ENCODE measurements at regions not wholly inside any gene's neighbourhood (a gene's known extent, or its start where the extent isn't known, plus 50 kb on each side); places are given as distances from the start of the nearest gene placed in this dataset.

DNA sequence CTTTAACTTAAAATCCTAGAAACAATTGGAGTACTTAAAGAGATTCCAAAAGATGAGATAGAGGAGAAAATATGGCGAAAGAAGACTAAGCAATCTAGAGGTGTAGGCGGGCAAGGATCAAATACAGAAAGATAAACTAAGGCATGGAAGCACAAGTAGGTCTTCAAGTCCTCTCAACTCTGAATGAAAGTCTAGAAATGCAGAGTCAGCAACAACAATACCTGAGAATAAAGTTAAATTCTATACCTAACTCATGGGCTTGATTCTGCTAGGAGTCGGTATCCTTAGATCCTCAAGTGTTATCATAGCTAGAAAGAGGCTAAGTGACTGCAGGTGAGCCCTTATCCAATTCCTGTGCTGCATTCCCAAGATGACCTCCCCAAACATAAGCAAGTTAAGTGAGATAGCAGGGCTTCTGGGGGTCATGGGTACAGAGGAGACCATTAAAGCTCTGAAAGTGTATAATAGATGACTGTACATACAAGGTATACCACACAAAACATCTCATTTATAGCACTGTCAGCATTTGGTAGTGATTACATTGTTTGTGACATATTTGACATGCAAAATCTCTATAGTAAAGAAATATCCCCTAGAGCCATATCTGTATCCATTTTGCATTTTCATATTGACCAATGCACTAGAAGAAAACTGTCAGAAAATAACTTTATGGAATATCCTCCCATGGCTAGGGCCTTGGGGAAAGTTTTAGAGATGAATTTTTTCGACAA is 82.5 kb upstream of the ARID2 start:
- ATAC-seq (no peak), DNase-seq (no peak)
- H3K27ac Mint-ChIP-seq: no peak overlapping the region
- no peaks in the 10 kb centered on the region for H3K36me3 Mint-ChIP-seq (ENCODE audit: low read depth)
- no peak overlapping the region for H3K4me3 Mint-ChIP-seq
- H3K27me3 Mint-ChIP-seq: peaks cover 4% of the 10 kb centered on the region
- H3K9me3 Mint-ChIP-seq: no peaks in the 10 kb centered on the region
- peaks cover 8% of the 10 kb centered on the region for H3K4me1 Mint-ChIP-seq

DNA sequence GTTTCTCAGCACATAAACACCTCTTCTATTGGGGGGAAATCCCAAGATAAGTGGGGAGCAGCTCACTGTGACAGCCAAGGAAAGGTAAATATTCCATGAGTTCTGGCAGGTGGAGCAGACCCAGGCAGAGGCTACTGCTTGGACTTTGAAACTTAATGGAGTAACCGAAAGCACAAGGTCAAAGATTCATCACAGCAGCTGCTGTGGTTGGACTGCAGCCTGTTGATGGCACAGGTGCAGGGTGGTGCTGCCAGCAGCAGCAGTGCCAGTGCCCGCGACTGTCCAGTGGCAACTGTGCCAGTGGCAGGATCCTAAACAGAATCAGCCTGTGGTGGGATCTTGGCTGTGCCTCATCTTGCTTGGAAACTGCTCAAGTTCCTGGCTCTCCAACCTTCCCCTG is 81.4 kb upstream of the ARID2 start:
- Mint-ChIP-seq H3K27ac (no peak overlapping the region), H3K4me1 (peaks cover 8% of the 10 kb centered on the region), H3K27me3 (peaks cover 4% of the 10 kb centered on the region), H3K9me3 (no peaks in the 10 kb centered on the region), H3K36me3 (ENCODE audit: low read depth) (no peaks in the 10 kb centered on the region), H3K4me3 (no peak overlapping the region)
- DNase-seq (no peak), ATAC-seq (no peak)

DNA sequence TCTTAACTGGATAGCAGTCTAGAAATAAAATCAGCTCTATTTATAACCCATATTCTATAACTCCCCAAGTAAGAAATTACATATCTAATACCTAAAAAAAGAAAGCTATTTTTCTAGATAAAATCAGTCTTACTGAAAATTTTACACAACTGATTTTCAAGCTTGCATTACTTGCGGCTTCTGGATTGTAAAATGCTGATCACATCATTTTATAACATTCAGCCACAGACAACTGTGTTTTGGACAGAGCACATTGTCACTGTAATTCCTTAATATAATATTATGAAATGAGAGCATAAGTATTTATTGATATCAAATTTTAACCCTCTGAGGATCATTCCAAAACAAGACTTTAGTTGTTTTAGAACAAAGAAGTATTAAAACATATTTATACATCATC is 78.5 kb upstream of the ARID2 start:
- ATAC-seq: no peak
- peaks cover 2% of the 10 kb centered on the region for H3K4me1 Mint-ChIP-seq
- H3K36me3 Mint-ChIP-seq (ENCODE audit: low read depth): no peaks in the 10 kb centered on the region
- DNase-seq: no peak
- H3K9me3 Mint-ChIP-seq: no peaks in the 10 kb centered on the region
- peaks cover 4% of the 10 kb centered on the region for H3K27me3 Mint-ChIP-seq
- H3K4me3 Mint-ChIP-seq: no peak overlapping the region
- no peak overlapping the region for H3K27ac Mint-ChIP-seq

DNA sequence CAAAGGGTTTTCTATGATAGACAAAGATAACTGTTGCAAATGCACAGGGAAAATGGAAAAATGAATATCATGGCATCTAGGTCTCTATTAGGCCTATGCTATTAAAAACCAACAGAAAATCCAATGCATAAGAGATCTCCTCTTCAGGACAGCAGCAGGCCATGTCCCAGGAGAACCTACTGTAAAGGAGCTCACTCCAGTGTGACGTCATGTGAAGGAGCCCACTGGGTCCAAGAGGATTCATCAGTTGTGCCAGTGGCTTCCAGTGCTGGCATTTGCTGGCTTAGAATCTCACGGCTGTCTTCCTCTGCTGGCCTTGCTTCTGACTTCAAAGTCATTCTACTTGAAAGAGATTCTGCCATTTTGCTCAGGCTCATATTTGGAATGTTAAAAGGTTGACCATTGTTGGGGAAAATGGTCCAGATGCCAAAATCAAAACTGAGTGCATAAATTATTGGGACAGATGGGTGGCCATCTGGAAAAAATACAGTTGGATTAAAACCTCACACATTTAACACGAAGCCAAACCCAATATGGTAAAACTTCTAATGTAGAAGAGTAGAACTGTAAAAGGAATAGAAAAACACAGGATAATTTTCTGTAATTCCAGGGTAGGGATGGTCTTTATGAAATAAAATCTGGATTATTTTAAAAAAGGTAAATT is 75.4 kb upstream of the ARID2 start:
- DNase-seq: no peak
- no peak for ATAC-seq
- H3K4me3 Mint-ChIP-seq: no peak overlapping the region
- peaks cover 2% of the 10 kb centered on the region for H3K4me1 Mint-ChIP-seq
- peaks cover 7% of the 10 kb centered on the region for H3K27me3 Mint-ChIP-seq
- H3K9me3 Mint-ChIP-seq: no peaks in the 10 kb centered on the region
- no peaks in the 10 kb centered on the region for H3K36me3 Mint-ChIP-seq (ENCODE audit: low read depth)
- no peak overlapping the region for H3K27ac Mint-ChIP-seq

DNA sequence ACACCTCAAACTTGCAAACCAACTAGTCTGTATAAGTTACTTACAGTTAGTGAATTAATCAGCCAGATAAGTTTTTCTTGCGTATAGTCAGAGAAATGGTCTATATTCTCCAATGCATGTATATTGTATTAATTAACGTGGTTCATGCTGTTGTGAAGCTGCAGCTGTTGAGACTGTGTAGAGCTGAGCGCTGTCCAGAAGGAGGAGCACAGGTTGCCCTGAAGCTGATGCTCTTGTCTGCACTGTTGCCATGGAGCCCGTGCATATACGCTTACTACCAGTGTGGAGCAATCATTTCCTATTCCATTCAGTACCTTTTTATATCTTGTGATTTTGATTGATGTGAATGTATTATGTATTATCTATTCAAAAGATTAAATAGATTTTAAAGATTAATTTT is 74.3 kb upstream of the ARID2 start:
- no peaks in the 10 kb centered on the region for H3K9me3 Mint-ChIP-seq

DNA sequence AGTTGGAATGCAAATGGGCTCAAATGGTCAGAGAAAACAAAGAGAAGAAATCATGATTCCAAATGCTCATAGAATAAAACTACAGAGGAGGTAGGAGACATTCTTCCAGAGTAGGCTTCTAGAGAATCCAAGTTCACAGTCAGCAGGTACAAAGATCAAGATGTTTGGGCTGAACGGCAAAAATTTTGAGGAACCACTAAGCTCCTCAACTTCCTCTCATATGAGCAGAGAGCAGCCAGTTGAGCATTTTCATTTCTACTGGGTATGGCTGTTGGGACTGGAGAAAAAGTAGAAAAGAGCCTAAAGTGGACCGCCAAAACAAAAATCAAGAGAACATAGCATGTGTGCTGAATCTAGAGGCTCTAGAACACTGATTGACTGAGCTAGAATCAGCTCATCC is 73.8 kb upstream of the ARID2 start:
- Mint-ChIP-seq H3K27me3 (peaks cover 2% of the 10 kb centered on the region), H3K36me3 (ENCODE audit: low read depth) (no peaks in the 10 kb centered on the region), H3K4me1 (peaks cover 2% of the 10 kb centered on the region), H3K27ac (no peak overlapping the region), H3K9me3 (no peaks in the 10 kb centered on the region), H3K4me3 (no peak overlapping the region)
- no peak for DNase-seq
- ATAC-seq: no peak

More for the DNA sequence above, 74.3 kb upstream of the ARID2 start:
- ATAC-seq: peak; percentile 97
- H3K36me3 Mint-ChIP-seq (ENCODE audit: low read depth): no peaks in the 10 kb centered on the region
- H3K27ac Mint-ChIP-seq: no peak overlapping the region
- no peak overlapping the region for H3K4me3 Mint-ChIP-seq
- peaks cover 2% of the 10 kb centered on the region for H3K4me1 Mint-ChIP-seq
- peak; percentile 20 for DNase-seq
- peaks cover 2% of the 10 kb centered on the region for H3K27me3 Mint-ChIP-seq

DNA sequence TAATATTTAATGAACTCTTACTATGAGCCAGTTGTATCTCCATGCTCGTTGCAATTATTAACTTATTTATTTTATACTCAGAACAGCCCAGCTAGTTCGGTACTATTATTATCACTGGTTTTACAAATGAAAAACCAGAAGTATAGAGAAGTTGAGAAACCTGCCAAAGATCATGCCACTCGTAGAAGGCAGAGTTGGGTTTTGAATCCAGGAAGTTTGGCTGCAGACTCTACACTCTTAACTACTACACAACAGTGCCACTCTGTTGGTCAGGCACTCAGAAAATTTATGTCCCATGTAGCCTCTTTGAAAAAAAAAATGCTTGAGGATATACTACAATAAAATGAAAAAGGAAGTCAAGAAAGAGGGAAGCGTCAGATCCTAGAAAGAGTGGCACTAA is 71.5 kb upstream of the ARID2 start:
- peaks cover 2% of the 10 kb centered on the region for H3K27me3 Mint-ChIP-seq
- H3K4me1 Mint-ChIP-seq: peaks cover 2% of the 10 kb centered on the region
- DNase-seq: no peak
- no peak overlapping the region for H3K27ac Mint-ChIP-seq
- no peak overlapping the region for H3K4me3 Mint-ChIP-seq
- ATAC-seq: no peak
- no peaks in the 10 kb centered on the region for H3K9me3 Mint-ChIP-seq
- no peaks in the 10 kb centered on the region for H3K36me3 Mint-ChIP-seq (ENCODE audit: low read depth)

DNA sequence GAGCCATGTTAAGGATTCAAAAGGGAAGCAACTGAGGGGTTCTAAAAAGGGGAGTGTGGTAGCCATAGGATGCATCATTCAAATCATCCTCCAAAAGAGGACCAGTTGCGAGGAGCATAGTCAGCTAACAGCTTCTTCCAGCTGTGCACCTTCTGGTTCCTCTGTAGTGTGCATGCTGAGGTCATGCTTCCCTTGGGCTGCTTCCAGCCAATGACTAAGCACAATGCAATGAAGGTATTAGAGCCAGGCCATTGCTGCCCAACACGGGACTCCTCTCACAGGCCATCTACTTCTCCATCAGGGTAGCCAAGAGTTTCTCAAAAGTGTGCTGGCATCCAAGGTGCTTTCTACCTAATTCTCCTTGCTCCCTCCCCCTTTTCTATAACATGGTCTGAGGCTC is 69.2 kb upstream of the ARID2 start:
- H3K27me3 Mint-ChIP-seq: peaks cover 2% of the 10 kb centered on the region
- H3K36me3 Mint-ChIP-seq (ENCODE audit: low read depth): no peaks in the 10 kb centered on the region
- peaks cover 13% of the 10 kb centered on the region for H3K4me1 Mint-ChIP-seq
- DNase-seq: no peak
- no peak overlapping the region for H3K4me3 Mint-ChIP-seq
- H3K27ac Mint-ChIP-seq: no peak overlapping the region
- no peak for ATAC-seq
- no peaks in the 10 kb centered on the region for H3K9me3 Mint-ChIP-seq

DNA sequence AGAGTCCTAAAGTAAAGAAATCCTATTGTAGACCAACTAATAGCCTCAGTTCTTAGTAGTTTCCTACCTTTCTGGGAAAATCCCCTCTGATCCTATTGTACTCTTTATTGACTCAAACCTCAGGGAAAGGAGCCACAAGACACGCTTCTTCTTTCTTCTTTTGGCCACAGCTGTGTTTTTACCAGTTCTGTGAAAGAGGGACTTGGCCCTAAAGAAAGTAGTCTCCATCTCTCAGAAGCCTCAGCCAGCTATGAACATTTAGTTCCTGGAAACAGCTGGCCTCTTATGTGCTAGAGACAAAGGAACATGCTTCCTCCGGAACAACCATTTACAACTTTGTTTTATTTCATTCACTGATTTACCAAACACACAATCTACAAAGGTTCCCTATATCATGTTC is 66.1 kb upstream of the ARID2 start:
- H3K27ac Mint-ChIP-seq: no peak overlapping the region
- H3K27me3 Mint-ChIP-seq: no peaks in the 10 kb centered on the region
- no peaks in the 10 kb centered on the region for H3K36me3 Mint-ChIP-seq (ENCODE audit: low read depth)
- H3K9me3 Mint-ChIP-seq: no peaks in the 10 kb centered on the region
- H3K4me3 Mint-ChIP-seq: no peak overlapping the region
- DNase-seq: no peak
- no peak for ATAC-seq
- peaks cover 34% of the 10 kb centered on the region for H3K4me1 Mint-ChIP-seq

DNA sequence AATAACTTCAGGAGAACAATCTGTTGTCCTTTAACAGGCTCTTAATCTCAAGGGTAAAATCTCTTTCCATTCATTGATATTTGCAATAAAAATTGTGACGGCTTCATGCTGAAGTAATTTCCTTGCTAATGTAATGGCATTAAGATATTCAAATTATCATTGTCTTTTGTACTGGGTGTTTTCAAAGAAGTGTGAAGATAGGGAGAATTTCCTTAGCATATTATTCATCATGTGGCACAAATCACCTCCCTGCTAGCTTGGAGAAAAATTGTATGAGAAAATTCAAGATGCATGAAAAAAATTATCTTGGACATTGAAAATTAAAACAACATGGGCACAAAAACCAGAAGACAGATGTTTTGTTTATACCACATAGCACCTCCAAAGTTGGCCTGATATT is 63.6 kb upstream of the ARID2 start:
- H3K27me3 Mint-ChIP-seq: no peaks in the 10 kb centered on the region
- peak overlapping the region; percentile 29 for H3K27ac Mint-ChIP-seq
- ATAC-seq: no peak
- no peak for DNase-seq
- H3K4me3 Mint-ChIP-seq: peak overlapping the region; percentile 28
- peaks cover 56% of the 10 kb centered on the region for H3K4me1 Mint-ChIP-seq
- no peaks in the 10 kb centered on the region for H3K9me3 Mint-ChIP-seq
- H3K36me3 Mint-ChIP-seq (ENCODE audit: low read depth): no peaks in the 10 kb centered on the region

DNA sequence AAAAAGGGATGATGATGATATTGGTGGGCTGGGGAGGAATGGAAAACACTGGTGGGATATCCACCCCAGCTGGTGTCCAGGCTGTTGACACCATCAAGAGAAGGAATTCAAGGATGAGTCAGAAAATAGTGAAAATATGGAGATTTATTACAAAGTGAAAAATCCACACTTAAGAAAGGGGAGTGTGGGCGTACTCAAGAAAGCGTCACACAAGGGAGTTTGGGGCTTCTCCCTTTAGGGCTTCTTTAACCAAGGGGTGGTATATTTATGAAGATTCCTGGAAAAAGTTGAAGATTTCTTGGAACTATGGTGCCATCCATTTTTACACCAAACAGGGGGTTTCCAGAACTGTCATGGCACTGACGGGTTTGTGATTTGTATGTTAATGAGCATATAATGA is 63.1 kb upstream of the ARID2 start:
- ATAC-seq (no peak), DNase-seq (no peak)
- Mint-ChIP-seq H3K36me3 (ENCODE audit: low read depth) (no peaks in the 10 kb centered on the region), H3K27ac (peak overlapping the region; percentile 29), H3K9me3 (no peaks in the 10 kb centered on the region), H3K4me3 (peak overlapping the region; percentile 28), H3K4me1 (peaks cover 60% of the 10 kb centered on the region), H3K27me3 (no peaks in the 10 kb centered on the region)

DNA sequence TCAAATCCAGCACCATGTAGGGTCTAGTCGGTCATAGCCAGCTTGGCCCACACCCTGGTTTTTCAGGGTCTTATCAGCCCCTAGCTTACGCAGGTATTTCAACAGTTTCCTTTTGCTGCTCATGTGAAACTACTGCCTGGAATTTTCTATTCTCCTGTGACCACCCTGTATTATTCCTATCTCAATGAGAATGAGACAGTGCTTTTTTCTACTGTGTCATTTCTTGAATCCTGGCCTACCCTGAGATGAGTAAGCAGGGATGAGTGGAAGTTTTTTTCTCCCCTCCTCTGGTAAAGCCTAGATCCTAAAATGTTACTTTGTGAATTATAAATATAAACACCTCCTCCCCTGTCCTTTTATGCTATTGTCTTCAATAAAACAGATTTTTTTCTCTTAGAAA is 62.7 kb upstream of the ARID2 start:
- H3K4me3 Mint-ChIP-seq: no peak overlapping the region
- H3K9me3 Mint-ChIP-seq: no peaks in the 10 kb centered on the region
- peaks cover 60% of the 10 kb centered on the region for H3K4me1 Mint-ChIP-seq
- no peak for DNase-seq
- no peak for ATAC-seq
- peak overlapping the region; percentile 20 for H3K27ac Mint-ChIP-seq
- no peaks in the 10 kb centered on the region for H3K27me3 Mint-ChIP-seq
- no peaks in the 10 kb centered on the region for H3K36me3 Mint-ChIP-seq (ENCODE audit: low read depth)

DNA sequence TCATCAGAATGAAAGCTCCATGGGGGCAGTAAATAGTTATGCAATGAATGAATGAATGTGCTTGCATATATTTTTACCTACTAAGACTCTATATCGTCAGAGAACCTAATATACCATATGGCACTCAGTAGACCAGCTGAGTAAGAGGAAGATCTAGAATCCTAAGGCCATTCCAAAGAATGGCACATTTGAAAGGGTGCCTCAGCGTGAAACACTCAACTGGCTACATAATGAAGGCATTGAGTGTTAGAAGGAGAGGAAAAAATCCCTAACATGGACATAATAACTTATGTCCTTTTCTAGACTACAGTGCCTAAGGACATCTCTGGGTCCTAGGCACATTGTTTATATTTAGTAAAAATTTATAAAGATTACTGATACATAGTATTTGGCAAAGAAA is 61.7 kb upstream of the ARID2 start:
- Mint-ChIP-seq H3K4me3 (no peak overlapping the region), H3K27me3 (no peaks in the 10 kb centered on the region), H3K27ac (no peak overlapping the region), H3K36me3 (ENCODE audit: low read depth) (no peaks in the 10 kb centered on the region), H3K9me3 (no peaks in the 10 kb centered on the region), H3K4me1 (peaks cover 60% of the 10 kb centered on the region)
- ATAC-seq: no peak
- DNase-seq: no peak

DNA sequence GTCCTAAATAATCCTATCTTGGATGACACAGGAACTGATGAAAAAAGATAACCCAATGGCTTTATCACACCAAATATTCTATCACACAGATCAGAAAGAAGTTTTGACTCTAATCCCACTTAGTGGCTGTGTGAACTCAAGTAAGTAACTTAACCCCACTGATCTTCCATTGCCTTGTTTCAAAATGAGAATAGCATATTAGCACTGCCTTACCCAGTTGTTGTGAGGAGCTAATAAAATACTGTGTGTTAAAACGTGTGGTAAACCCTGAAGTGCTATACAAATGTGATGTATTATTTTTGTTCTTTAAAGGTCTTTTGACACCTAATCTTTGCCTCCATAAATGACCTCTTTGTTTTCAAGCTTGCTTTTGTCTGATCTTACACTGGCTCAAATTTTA is 60.9 kb upstream of the ARID2 start:
- DNase-seq: no peak
- ATAC-seq: peak; percentile 17
- H3K4me1 Mint-ChIP-seq: peaks cover 53% of the 10 kb centered on the region
- no peaks in the 10 kb centered on the region for H3K9me3 Mint-ChIP-seq
- peak overlapping the region; percentile 3 for H3K4me3 Mint-ChIP-seq
- peak overlapping the region; percentile 71 for H3K27ac Mint-ChIP-seq
- no peaks in the 10 kb centered on the region for H3K36me3 Mint-ChIP-seq (ENCODE audit: low read depth)
- H3K27me3 Mint-ChIP-seq: no peaks in the 10 kb centered on the region

DNA sequence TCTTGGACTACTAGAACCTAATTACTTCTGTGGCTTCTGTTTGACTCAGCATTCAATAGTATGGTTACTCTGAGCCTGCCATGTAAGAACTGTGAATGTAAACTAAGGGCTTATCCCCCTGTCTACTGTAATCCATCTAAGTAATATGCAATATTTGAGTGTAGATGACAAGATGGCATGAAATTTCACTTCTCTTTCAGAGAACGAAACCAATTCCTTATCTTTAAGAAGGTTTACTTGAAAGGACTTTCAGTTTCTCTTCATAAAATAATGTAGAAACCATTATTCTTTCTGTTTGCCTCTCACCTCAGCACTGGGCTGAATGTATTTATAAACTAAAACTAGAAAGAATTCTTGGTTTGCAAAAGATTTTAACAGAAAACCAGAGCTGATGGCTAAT is 60.4 kb upstream of the ARID2 start:
- no peak for DNase-seq
- peaks cover 53% of the 10 kb centered on the region for H3K4me1 Mint-ChIP-seq

More for the DNA sequence above, 60.4 kb upstream of the ARID2 start:
- peak overlapping the region; percentile 3 for H3K4me3 Mint-ChIP-seq
- peak overlapping the region; percentile 71 for H3K27ac Mint-ChIP-seq
- no peaks in the 10 kb centered on the region for H3K27me3 Mint-ChIP-seq
- peak; percentile 87 for ATAC-seq
- no peaks in the 10 kb centered on the region for H3K9me3 Mint-ChIP-seq
- H3K36me3 Mint-ChIP-seq (ENCODE audit: low read depth): no peaks in the 10 kb centered on the region

All from activated naive CD8-positive, alpha-beta T cell treated with anti-CD3 and anti-CD28 coated beads, Interleukin-2, amount 50 U/mL, for 24 hours (primary cell).